HG03066 (cell line): ENCODE measurements at regions not wholly inside any gene's neighbourhood (a gene's known extent, or its start where the extent isn't known, plus 50 kb on each side); places are given as distances from the start of the nearest gene placed in this dataset.

Experiments used
- ATAC-seq: cut with Tn5 transposase; IDR thresholded peaks from one replicate; pipeline ENCODE4 v1.9.1; 2021; ENCODE audit warnings: low read depth; ENCODE audit not compliant: unreplicated experiment

- ATAC-seq: no peak
Observed at GRCh38 chr21:28791595-28792282, 200.9 kb downstream of the LTN1 start.

- ATAC-seq: no peak
Observed at GRCh38 chr21:28790335-28790734, 202.3 kb downstream of the LTN1 start.

GRCh38 chr21:28789523-28789922 is 203.2 kb downstream of the LTN1 start:
- no peak for ATAC-seq

DNA sequence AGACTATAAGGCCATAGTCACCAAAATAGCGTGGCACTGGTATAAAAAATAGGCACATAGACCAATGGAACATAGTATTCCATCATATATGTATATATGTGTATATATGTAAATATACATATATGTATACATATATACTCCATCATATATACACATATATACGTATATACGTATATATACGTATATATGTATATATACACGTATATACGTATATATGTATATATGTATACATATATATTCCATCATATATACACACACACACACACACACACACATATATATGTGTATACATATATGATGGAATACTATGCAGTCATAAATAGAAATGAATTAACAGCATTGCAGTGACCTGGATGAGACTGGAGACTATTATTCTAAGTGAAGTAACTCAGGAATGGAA is 204.6 kb downstream of the LTN1 start:
- no peak for ATAC-seq

DNA sequence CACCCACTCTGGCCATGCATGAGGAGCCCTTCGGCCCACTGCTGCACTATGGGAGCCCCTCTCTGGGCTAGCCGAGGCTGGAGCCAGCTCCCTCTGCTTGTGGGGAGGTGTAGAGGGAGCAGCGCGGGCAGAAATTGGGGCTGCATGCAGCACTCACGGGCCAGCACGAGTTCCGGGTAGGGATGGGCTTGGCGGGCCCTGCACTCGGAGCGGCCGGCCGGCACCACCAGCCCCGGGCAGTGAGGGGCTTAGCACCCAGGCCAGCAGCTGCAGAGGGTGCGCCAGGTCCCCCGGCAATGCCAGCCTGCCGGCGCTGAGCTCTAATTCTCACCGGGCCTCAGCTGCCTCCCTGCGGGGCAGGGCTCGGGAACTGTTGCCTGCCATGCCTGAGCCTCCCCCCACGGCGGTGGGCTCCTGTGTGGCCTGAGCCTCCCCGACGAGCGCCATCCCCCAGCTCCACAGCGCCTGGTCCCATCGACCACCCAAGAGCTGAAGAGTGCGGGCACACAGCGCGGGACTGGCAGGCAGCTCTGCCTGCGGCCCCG is 209.0 kb downstream of the LTN1 start:
- ATAC-seq: no peak

DNA sequence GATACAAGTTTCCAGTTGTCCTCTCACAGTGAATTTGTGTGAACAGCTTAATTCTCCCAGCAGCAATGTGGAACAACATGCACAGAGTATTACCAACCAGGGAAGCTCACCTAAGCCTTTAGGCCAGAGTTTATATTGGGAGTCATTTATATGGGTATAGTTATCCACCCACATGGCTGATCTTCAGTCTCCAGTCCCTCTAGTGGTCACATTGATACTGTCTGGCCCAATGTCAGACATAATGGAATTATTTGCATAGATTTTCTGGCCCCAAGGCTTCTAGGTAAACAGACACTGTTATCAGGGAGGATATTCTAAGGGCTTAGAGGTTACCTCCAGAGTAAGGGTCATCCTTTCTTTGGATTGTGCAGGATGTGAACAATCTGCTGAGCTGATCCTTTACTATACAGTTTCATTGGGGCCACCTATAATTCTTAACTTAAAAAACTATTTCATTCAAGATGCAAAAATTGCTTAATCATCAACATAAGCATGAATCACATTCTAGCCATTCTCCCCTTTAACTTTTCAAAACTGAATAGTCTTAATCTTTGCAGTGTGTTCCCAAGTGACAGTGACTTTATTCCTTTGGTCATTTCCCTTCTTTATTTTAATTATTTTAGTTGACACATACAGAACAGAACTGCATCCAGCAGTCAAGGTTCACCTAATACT is 210.9 kb downstream of the LTN1 start:
- ATAC-seq: no peak

DNA sequence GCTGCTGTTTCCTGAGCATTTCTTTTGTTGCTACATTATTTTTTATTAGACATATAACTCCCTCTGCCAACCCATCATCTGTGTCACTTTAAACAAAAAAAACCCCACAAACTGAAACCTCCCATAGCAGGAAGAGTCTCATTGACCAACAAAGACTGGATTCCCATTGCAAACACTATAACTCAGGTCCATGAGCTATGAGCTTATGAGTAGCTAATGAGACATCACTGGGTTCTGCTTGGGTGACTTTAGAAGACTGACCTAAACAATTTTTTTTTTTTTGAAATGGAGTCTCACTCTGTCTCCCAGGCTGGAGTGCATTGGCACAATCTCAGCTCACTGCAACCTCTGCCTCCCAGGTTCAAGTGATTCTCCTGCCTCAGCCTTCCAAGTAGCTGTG is 212.8 kb downstream of the LTN1 start:
- ATAC-seq: no peak

- no peak for ATAC-seq
Observed at GRCh38 chr21:28776251-28776650, 216.4 kb downstream of the LTN1 start.

DNA sequence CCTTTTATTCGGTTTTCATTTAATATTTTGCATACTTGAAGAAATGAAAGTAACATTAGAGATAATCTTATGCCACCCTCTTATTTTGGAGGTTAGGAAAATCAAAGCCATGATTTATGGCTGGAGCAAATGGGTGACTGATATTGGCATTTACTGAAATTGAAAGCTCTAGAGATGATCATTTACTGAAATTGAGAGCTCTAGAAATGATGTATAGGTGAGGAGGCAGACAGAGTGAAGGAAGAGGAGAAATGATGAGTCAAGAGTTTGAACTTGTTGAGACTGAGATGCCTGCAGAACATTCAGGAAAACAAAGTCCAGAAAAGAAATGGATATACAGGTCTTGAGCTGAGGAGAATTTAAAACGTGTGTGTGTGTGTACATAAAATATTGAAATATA is 217.6 kb downstream of the LTN1 start:
- ATAC-seq: no peak

DNA sequence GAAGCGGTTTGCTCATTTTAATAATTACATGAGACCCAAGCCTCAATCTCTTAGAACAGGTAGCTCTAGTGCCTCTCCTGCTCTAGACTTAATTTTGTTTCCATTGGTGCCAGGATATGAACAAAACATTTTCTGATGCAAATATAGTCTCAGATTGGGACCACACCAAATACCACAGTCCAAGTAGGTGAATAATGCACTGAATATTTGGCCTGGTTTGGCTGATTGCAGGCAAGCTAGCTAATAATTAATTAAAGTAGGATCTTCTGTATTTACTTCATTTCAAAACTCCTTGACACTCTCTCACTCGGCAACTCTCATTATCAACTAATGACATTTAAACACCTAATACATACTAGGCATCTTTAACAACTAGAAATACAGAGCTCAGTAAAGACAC is 219.6 kb downstream of the LTN1 start:
- ATAC-seq: no peak

GRCh38 chr21:28771790-28772501 is 220.7 kb downstream of the LTN1 start:
- no peak for ATAC-seq

- ATAC-seq: no peak
Observed at GRCh38 chr21:28770867-28771661, 221.6 kb downstream of the LTN1 start.

DNA sequence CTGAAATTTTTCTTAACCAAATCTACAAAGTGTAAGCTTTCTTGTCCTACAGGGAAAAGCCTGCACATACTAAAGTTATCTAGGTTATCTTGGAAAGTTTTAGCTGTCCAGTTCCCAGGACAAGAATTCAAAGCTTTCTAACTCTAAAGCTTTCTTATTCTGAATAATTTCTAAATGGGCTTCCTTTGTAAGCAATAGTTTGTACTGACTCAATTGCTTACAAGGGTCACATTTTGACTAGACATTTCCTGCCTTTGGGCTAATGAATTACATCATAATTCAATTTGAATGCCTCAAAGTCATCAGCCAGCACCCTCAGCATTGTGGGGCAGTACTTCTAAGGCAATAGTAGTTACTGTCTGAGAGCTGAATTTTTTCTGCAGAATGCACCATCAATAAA is 223.0 kb downstream of the LTN1 start:
- no peak for ATAC-seq

- ATAC-seq: no peak
Observed at GRCh38 chr21:28768753-28769152, 223.9 kb downstream of the LTN1 start.

- ATAC-seq: no peak
Observed at GRCh38 chr21:28767523-28767922, 225.2 kb downstream of the LTN1 start.

- no peak for ATAC-seq
Observed at GRCh38 chr21:28763809-28764418, 228.8 kb downstream of the LTN1 start.

GRCh38 chr21:28762357-28762735 is 230.3 kb downstream of the LTN1 start:
- no peak for ATAC-seq

DNA sequence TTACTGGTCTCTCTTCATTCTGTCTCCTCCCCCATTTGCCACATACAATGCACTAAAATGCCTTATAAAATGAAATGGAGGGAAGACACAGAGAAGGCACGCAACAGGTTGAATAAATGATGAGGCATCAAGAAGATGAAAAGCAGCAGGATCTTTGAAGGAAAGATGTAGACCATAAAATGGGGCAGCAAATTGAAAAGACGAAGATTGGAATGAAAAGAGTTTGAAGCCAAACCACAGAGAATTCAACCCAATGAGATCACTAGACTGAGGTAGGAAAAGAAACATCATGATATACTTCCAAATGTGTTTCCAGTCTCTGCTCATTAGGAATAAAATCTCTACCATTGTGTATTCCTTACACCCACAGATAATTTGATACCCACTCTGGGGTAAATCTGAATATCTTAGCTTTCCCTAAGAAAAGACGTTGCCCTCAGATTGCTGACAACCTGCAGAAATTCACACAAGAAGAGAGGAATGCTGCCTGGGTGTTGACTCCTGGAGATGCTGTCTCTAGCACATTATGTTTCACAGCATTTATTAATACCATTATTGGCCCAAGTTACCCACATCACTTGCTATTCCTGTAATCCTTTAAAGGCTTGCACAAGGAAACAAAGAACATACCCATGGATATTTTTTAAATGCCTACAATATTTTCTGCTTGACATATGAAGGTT is 230.9 kb downstream of the LTN1 start:
- no peak for ATAC-seq

DNA sequence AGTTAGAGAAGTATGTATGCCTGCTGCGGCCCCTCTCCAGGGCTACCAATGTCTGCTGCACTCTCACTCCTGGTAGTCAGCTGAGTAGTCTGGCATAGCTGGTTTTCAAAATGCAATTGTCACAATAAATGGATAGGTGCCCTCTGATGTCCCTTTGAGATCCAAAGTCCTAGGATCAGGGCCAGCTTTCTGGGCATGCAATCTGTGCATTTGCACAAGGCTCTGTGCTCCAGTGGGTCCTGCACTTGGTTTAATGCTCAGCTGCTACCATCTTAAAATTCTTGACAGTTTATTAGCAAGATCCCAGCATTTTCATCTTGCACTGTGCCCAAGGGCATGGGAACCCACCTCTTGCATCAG is 233.8 kb downstream of the LTN1 start:
- no peak for ATAC-seq
